ENCODE measurements at regions not wholly inside any gene's neighbourhood (a gene's known extent, or its start where the extent isn't known, plus 50 kb on each side); places are given as distances from the start of the nearest gene placed in this dataset.

DNA sequence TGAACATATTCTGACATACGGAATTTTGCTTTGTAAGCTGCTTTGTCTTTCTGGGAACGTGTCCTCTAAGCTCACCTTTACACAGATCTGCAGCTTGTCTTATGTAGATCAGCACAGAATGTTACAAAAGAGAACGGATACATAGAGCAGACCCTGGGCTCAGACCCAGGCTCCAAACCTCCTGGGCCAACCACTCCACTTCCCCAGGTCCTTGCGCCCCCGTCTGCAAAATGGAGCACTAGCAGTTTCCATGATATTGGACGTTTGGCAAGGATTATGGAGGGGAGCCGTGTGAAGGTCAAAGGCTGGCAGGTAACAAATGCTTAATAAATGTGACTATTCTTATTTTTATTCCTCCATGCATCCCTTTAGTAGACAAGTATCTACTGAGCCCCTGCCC is 358.4 kb downstream of the CTTN start:
- H3K9me3 ChIP-seq, result no peaks in the 10 kb centered on the region
- intact Hi-C loops (cut with DNase I), result loop anchor here (2.0 to 10.0 kb wide), 2 partner anchors 192 to 290 kb away; no protein-coding TSS in a partner anchor
- DNase-seq (no peak), ATAC-seq (no peak)
- H3K27ac ChIP-seq, result no peak overlapping the region
- no peak overlapping the region for H3K4me3 ChIP-seq
- H3K27me3 ChIP-seq (ENCODE audit: insufficient read depth in 3 of 3, low read length in 2 of 3), result peaks cover 0 to 24% (median 5%) of the 10 kb centered on the region in 3 donors
- H3K4me1 ChIP-seq, result no peaks in the 10 kb centered on the region
- TF ChIP-seq, protein P1, sequence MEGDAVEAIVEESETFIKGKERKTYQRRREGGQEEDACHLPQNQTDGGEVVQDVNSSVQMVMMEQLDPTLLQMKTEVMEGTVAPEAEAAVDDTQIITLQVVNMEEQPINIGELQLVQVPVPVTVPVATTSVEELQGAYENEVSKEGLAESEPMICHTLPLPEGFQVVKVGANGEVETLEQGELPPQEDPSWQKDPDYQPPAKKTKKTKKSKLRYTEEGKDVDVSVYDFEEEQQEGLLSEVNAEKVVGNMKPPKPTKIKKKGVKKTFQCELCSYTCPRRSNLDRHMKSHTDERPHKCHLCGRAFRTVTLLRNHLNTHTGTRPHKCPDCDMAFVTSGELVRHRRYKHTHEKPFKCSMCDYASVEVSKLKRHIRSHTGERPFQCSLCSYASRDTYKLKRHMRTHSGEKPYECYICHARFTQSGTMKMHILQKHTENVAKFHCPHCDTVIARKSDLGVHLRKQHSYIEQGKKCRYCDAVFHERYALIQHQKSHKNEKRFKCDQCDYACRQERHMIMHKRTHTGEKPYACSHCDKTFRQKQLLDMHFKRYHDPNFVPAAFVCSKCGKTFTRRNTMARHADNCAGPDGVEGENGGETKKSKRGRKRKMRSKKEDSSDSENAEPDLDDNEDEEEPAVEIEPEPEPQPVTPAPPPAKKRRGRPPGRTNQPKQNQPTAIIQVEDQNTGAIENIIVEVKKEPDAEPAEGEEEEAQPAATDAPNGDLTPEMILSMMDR (IDR thresholded peaks at IDR 0.05), result no peak
- H3K36me3 ChIP-seq (ENCODE audit: insufficient read depth in 1 of 2, low read depth in 1 of 2), result no peaks in the 10 kb centered on the region
- 80 to 87% (median 81%) methylated on average over 7 of the region's 7 CpGs for WGBS, 3 donors

DNA sequence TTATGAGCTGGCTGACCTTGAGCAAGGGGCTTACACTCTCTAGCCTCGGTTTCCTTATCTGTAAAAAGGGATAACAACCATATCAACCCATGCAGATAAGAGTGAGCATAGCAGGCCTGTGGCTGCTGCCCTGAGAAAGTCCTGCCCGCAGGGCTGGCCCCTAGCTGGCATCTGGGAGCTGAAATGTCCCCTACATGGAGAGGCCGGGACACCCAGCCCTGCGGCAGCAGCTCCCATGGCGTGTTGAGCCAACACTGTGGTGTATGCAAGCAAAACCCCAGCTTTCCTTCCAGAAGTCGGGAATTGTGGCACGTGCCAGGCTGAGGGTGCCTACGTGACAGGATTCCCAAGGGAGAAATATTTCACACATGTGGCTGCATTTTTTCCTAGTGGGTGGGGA is 358.9 kb downstream of the CTTN start:
- intact Hi-C loops (cut with DNase I), result loop anchor here (2.0 to 10.0 kb wide), 2 partner anchors 192 to 290 kb away; no protein-coding TSS in a partner anchor
- 69 to 86% (median 72%) methylated on average over 8 of the region's 8 CpGs for WGBS, 3 donors
- TF ChIP-seq, protein P1 (IDR thresholded peaks at IDR 0.05), result no peak
- no peak for DNase-seq
- no peak overlapping the region for H3K27ac ChIP-seq
- ATAC-seq, result no peak
- H3K27me3 ChIP-seq (ENCODE audit: insufficient read depth in 3 of 3, low read length in 2 of 3), result peaks cover 0 to 27% (median 5%) of the 10 kb centered on the region in 3 donors
- H3K4me3 ChIP-seq, result no peak overlapping the region
- H3K36me3 ChIP-seq (ENCODE audit: insufficient read depth in 1 of 2, low read depth in 1 of 2), result no peaks in the 10 kb centered on the region
- H3K4me1 ChIP-seq, result no peaks in the 10 kb centered on the region
- H3K9me3 ChIP-seq, result no peaks in the 10 kb centered on the region

DNA sequence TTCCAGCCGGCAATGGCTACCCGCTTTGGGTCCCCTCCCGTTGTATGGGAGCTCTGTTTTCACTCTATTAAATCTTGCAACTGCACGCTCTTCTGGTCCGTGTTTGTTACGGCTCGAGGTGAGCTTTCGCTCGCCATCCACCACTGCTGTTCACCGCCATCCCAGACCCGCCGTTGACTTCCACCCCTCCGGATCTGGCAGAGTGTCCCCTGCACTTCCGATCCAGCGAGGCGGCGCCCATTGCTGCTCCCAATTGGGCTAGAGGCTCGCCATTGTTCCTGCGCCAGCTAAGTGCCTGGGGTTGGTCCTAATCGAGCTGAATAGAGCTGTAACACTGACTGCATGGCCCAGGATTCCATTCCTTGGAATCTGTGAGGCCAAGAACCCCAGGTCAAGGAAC is 359.9 kb downstream of the CTTN start:
- no peaks in the 10 kb centered on the region for H3K9me3 ChIP-seq
- intact Hi-C loops (cut with DNase I), result loop anchor here in 1 of 2 donors (10.0 kb wide), 1 partner anchor 193 kb away; no protein-coding TSS in a partner anchor
- no peak overlapping the region for H3K4me3 ChIP-seq
- 88 to 90% (median 88%) methylated on average over 20 of the region's 20 CpGs for WGBS, 3 donors
- H3K27me3 ChIP-seq (ENCODE audit: insufficient read depth in 3 of 3, low read length in 2 of 3), result peaks cover 0 to 27% (median 5%) of the 10 kb centered on the region in 3 donors
- H3K4me1 ChIP-seq, result no peaks in the 10 kb centered on the region
- DNase-seq (no peak), ATAC-seq (no peak)
- no peak overlapping the region for H3K27ac ChIP-seq
- H3K36me3 ChIP-seq (ENCODE audit: insufficient read depth in 1 of 2, low read depth in 1 of 2), result no peaks in the 10 kb centered on the region
- TF ChIP-seq, protein P1 (IDR thresholded peaks at IDR 0.05), result no peak

DNA sequence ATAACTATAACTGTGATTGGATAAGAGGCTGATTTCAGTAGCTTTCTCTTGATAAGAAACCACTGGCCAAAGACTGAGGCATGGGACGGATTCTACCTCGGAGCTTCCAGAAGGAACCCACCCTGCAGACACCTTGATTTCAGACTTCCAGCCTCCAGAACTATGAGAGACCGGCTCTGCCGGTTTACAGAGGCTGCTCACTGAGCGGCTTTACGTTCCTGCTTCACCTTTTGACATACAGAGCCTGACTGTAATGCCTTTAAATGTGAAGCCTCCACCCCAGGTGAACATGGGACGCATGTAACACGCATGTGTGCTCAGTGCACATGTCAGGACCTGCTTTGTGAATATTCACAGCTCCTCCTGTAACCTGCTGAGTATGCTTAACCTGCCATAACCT is 361.5 kb downstream of the CTTN start:
- ATAC-seq, result no peak
- no peak for DNase-seq
- 87 to 95% (median 92%) methylated on average over 8 of the region's 8 CpGs for WGBS, 3 donors

More for the DNA sequence above, 361.5 kb downstream of the CTTN start:
- Histone ChIP-seq H3K4me1 (no peaks in the 10 kb centered on the region), H3K27me3 (ENCODE audit: insufficient read depth in 3 of 3, low read length in 2 of 3) (peaks cover 0 to 27% (median 5%) of the 10 kb centered on the region in 3 donors), H3K9me3 (no peaks in the 10 kb centered on the region), H3K4me3 (no peak overlapping the region), H3K36me3 (ENCODE audit: insufficient read depth in 1 of 2, low read depth in 1 of 2) (no peaks in the 10 kb centered on the region), H3K27ac (no peak overlapping the region)
- intact Hi-C loops (cut with DNase I), result loop anchor here in 1 of 2 donors (10.0 kb wide), 1 partner anchor 195 kb away; no protein-coding TSS in a partner anchor
- TF ChIP-seq, protein P1 (IDR thresholded peaks at IDR 0.05), result no peak
